H9 (cell line): ENCODE measurements at regions not wholly inside any gene's neighbourhood (a gene's known extent, or its start where the extent isn't known, plus 50 kb on each side); places are given as distances from the start of the nearest gene placed in this dataset.

ENCODE experiments used
- DNase-seq: peaks from one replicate; pipeline ENCODE4 v3.0.0-alpha.2; 2017
- H2AFZ ChIP-seq: one replicate; pipeline ENCODE4 v1.6.1; 2013; ENCODE audit warnings: mild to moderate bottlenecking, low read length, control low read depth, moderate library complexity
- H2AK5ac ChIP-seq: 2 replicates; pipeline ENCODE4 v1.6.1; 2013; ENCODE audit warnings: low read length, control low read depth, mixed read lengths; ENCODE audit not compliant: insufficient read length
- H2BK120ac ChIP-seq: one replicate; pipeline ENCODE4 v1.6.1; 2013; ENCODE audit warnings: low read depth, mild to moderate bottlenecking, low read length, control low read depth, inconsistent platforms; ENCODE audit not compliant: poor library complexity, severe bottlenecking
- H2BK12ac ChIP-seq: 2 replicates; pipeline ENCODE4 v1.6.1; 2013; ENCODE audit warnings: low read length, control low read depth, mixed read lengths, low read depth; ENCODE audit not compliant: insufficient read length
- H2BK15ac ChIP-seq: 2 replicates; pipeline ENCODE4 v1.6.1; 2013; ENCODE audit warnings: low read depth, low read length, control low read depth
- H2BK20ac ChIP-seq: one replicate; pipeline ENCODE4 v1.6.1; 2013; ENCODE audit warnings: low read depth, mild to moderate bottlenecking, low read length, control low read depth, inconsistent platforms; ENCODE audit not compliant: poor library complexity, severe bottlenecking
- H2BK5ac ChIP-seq: 2 replicates; pipeline ENCODE4 v1.6.1; 2013; ENCODE audit warnings: low read length, control low read depth, mixed read lengths; ENCODE audit not compliant: insufficient read length
- H3K14ac ChIP-seq: 2 replicates; pipeline ENCODE4 v1.6.1; 2013; ENCODE audit warnings: low read length, control low read depth; ENCODE audit not compliant: insufficient read depth
- H3K18ac ChIP-seq: 2 replicates; pipeline ENCODE4 v1.6.1; 2013; ENCODE audit warnings: low read depth, mild to moderate bottlenecking, mixed read lengths, low read length, control low read depth; ENCODE audit not compliant: insufficient read length
- H3K23ac ChIP-seq: 2 replicates; pipeline ENCODE4 v1.6.1; 2013; ENCODE audit warnings: low read length, control low read depth, mixed read lengths, low read depth; ENCODE audit not compliant: insufficient read length
- H3K23me2 ChIP-seq: 2 replicates; pipeline ENCODE4 v1.6.1; 2013; ENCODE audit warnings: low read depth, mild to moderate bottlenecking, mixed read lengths, low read length, control low read depth; ENCODE audit not compliant: insufficient read length, poor library complexity, severe bottlenecking
- H3K27ac ChIP-seq: 2 replicates; pipeline ENCODE4 v1.5.1; 2013; ENCODE audit warnings: low read length, control low read depth, mixed read lengths, low read depth; ENCODE audit not compliant: insufficient read length
- H3K27me3 ChIP-seq: 2 replicates; pipeline ENCODE4 v1.6.1; 2013; ENCODE audit warnings: low read length, control low read depth, inconsistent platforms; ENCODE audit not compliant: insufficient read depth
- H3K4ac ChIP-seq: 2 replicates; pipeline ENCODE4 v1.6.1; 2013; ENCODE audit warnings: low read depth, mild to moderate bottlenecking, control low read depth, inconsistent platforms, low read length, moderate library complexity
- H3K4me1 ChIP-seq: 2 replicates; pipeline ENCODE4 v1.6.1; 2013; ENCODE audit warnings: low read length, control low read depth, inconsistent platforms; ENCODE audit not compliant: insufficient read depth
- H3K4me2 ChIP-seq: 2 replicates; pipeline ENCODE4 v1.6.1; 2013; ENCODE audit warnings: low read length, control low read depth, mixed read lengths; ENCODE audit not compliant: insufficient read length, insufficient read depth
- H3K56ac ChIP-seq: 2 replicates; pipeline ENCODE4 v1.6.1; 2013; ENCODE audit warnings: low read depth, mild to moderate bottlenecking, mixed read lengths, low read length, control low read depth; ENCODE audit not compliant: insufficient read length
- H3K79me1 ChIP-seq: 2 replicates; pipeline ENCODE4 v1.6.1; 2013; ENCODE audit warnings: low read depth, mild to moderate bottlenecking, moderate library complexity, low read length, control low read depth, inconsistent platforms; ENCODE audit not compliant: insufficient read depth, poor library complexity, severe bottlenecking
- H3K79me2 ChIP-seq: 2 replicates; pipeline ENCODE4 v1.6.1; 2013; ENCODE audit warnings: low read length, control low read depth, inconsistent platforms; ENCODE audit not compliant: insufficient read depth
- H3K9ac ChIP-seq: 2 replicates; pipeline ENCODE4 v1.6.1; 2013; ENCODE audit warnings: low read length, control low read depth, mixed read lengths; ENCODE audit not compliant: insufficient read length; ENCODE audit errors: extremely low read depth
- H3K9me3 ChIP-seq: one replicate; pipeline ENCODE4 v1.6.1; 2013; ENCODE audit warnings: low read depth, low read length, inconsistent platforms; ENCODE audit not compliant: control insufficient read depth
- H3T11ph ChIP-seq: one replicate; pipeline ENCODE4 v1.6.1; 2013; ENCODE audit warnings: mild to moderate bottlenecking, low read length, control low read depth, inconsistent platforms
- H4K20me1 ChIP-seq: one replicate; pipeline ENCODE4 v1.6.1; 2013; ENCODE audit not compliant: control insufficient read depth, insufficient read length, insufficient read depth
- H4K5ac ChIP-seq: 2 replicates; pipeline ENCODE4 v1.6.1; 2013; ENCODE audit warnings: low read depth, mild to moderate bottlenecking, mixed read lengths, low read length, control low read depth; ENCODE audit not compliant: insufficient read length
- H4K8ac ChIP-seq: replicated peaks from 2 replicates; pipeline ENCODE4 v1.6.1; 2013; ENCODE audit warnings: low read length, control low read depth, mixed read lengths, low read depth; ENCODE audit not compliant: insufficient read length
- H4K91ac ChIP-seq: 2 replicates; pipeline ENCODE4 v1.6.1; 2013; ENCODE audit warnings: low read depth, mild to moderate bottlenecking, moderate library complexity, mixed read lengths, low read length, control low read depth; ENCODE audit not compliant: insufficient read length
- H3K27ac Mint-ChIP-seq, 3 experiments: 2 replicates in 2 of 3; 3 replicates in 1 of 3; pipeline ENCODE4 v1.8.0; 2020 to 2021; ENCODE audit warnings: mixed read lengths in 3 of 3, mild to moderate bottlenecking in 1 of 3, moderate library complexity in 1 of 3
- H3K27me3 Mint-ChIP-seq: 2 replicates; pipeline ENCODE4 v1.8.0; 2021; ENCODE audit warnings: low read depth, mild to moderate bottlenecking, moderate library complexity, mixed read lengths
- H3K36me3 Mint-ChIP-seq, 3 experiments: 2 replicates in 2 of 3; 3 replicates in 1 of 3; pipeline ENCODE4 v1.8.0; 2020 to 2021; ENCODE audit warnings: low read depth in 3 of 3, mixed read lengths in 3 of 3; ENCODE audit not compliant: insufficient read depth in 1 of 3
- H3K4me1 Mint-ChIP-seq, 2 experiments: 2 replicates each; pipeline ENCODE4 v1.8.0; 2020; ENCODE audit warnings: mixed read lengths in 2 of 2
- H3K4me3 Mint-ChIP-seq, 2 experiments: 2 replicates in 1 of 2; 3 replicates in 1 of 2; pipeline ENCODE4 v1.8.0; 2020 to 2021; ENCODE audit warnings: mild to moderate bottlenecking in 2 of 2, mixed read lengths in 2 of 2, moderate library complexity in 1 of 2
- H3K9me3 Mint-ChIP-seq, 2 experiments: 2 replicates in 1 of 2; 3 replicates in 1 of 2; pipeline ENCODE4 v1.8.0; 2020; ENCODE audit warnings: mild to moderate bottlenecking in 2 of 2, mixed read lengths in 2 of 2, moderate library complexity in 1 of 2
- CTCF ChIP-seq: fragments of 200-600 bp; sonication (generic); conservative IDR thresholded peaks from 3 replicates; pipeline ENCODE4 v1.8.0; 2021; ENCODE audit warnings: antibody characterized with exemption, mild to moderate bottlenecking
- WGBS: extraction: QIAGEN DNeasy Blood & Tissue Kit; methylation state at CpG from one replicate; pipeline ENCODE4 v1.1.7; 2013; ENCODE audit warnings: missing lambda C conversion rate, low lambda C conversion rate, mixed read lengths; ENCODE audit not compliant: insufficient read length; ENCODE audit errors: extremely low coverage; 5-methylcytosine and 5-hydroxymethylcytosine counted together

GRCh38 chr10:90560331-90560730 lies 297.5 kb downstream of the HTR7 start:
- H3K36me3 Mint-ChIP-seq = 0 out of 7 replicates have a peak, but pooled peaks cover 0 to 13% (median 0%) of the 10 kb centered on the region in 3 experiments
- H2AFZ ChIP-seq = no peak overlapping the region
- peaks cover 0 to 4% of the 10 kb centered on the region in 2 experiments; a peak in 1 of 5 replicates for H3K9me3 Mint-ChIP-seq
- H3K27me3 Mint-ChIP-seq = no peaks in the 10 kb centered on the region
- no peak overlapping the region for H4K5ac ChIP-seq
- H3K23me2 ChIP-seq = no peaks in the 10 kb centered on the region
- H2BK12ac ChIP-seq = no peak overlapping the region
- H3K27ac Mint-ChIP-seq = no peak overlapping the region; a peak in 1 of 7 replicates
- no peak for DNase-seq
- no peaks in the 10 kb centered on the region for H3K27me3 ChIP-seq
- H3K4me2 ChIP-seq = no peak overlapping the region
- no peak overlapping the region for H3K23ac ChIP-seq
- no peaks in the 10 kb centered on the region for H3K4me1 Mint-ChIP-seq
- no peaks in the 10 kb centered on the region for H3K9me3 ChIP-seq
- no peak overlapping the region for H2BK120ac ChIP-seq
- TF ChIP-seq CTCF = no peak
- H2AK5ac ChIP-seq = no peak overlapping the region
- H3K27ac ChIP-seq = no peak overlapping the region
- H4K91ac ChIP-seq = no peak overlapping the region
- H3K79me2 ChIP-seq = no peaks in the 10 kb centered on the region
- WGBS = no CpG with 5 or more reads among the region's 2 CpGs
- H4K8ac ChIP-seq = no peak overlapping the region
- no peaks in the 10 kb centered on the region for H3K79me1 ChIP-seq
- no peaks in the 10 kb centered on the region for H4K20me1 ChIP-seq
- no peak overlapping the region for H3K4me3 Mint-ChIP-seq
- no peak overlapping the region for H3K9ac ChIP-seq
- H2BK20ac ChIP-seq = no peak overlapping the region
- H3T11ph ChIP-seq = no peak overlapping the region
- no peak overlapping the region for H3K14ac ChIP-seq
- no peak overlapping the region for H3K18ac ChIP-seq
- H2BK15ac ChIP-seq = no peak overlapping the region
- no peak overlapping the region for H2BK5ac ChIP-seq
- no peak overlapping the region for H3K56ac ChIP-seq
- no peaks in the 10 kb centered on the region for H3K4me1 ChIP-seq
- no peak overlapping the region for H3K4ac ChIP-seq
